GM12864 (cell line): ENCODE measurements at regions not wholly inside any gene's neighbourhood (a gene's known extent, or its start where the extent isn't known, plus 50 kb on each side); places are given as distances from the start of the nearest gene placed in this dataset.

ENCODE experiments used
- DNase-seq: peaks from one replicate; pipeline ENCODE4 v3.0.0-alpha.2; 2011; ENCODE audit warnings: low read depth
- H3K4me3 ChIP-seq: 2 replicates; pipeline ENCODE4 v1.5.1; 2011; ENCODE audit warnings: mild to moderate bottlenecking, low read depth, low read length, control low read depth
- CTCF ChIP-seq: IDR thresholded peaks from 2 replicates; pipeline ENCODE4 v1.5.1; 2011; ENCODE audit warnings: low read depth, mild to moderate bottlenecking, moderate library complexity, low read length, control low read depth, inconsistent platforms; ENCODE audit errors: missing control alignments

DNA sequence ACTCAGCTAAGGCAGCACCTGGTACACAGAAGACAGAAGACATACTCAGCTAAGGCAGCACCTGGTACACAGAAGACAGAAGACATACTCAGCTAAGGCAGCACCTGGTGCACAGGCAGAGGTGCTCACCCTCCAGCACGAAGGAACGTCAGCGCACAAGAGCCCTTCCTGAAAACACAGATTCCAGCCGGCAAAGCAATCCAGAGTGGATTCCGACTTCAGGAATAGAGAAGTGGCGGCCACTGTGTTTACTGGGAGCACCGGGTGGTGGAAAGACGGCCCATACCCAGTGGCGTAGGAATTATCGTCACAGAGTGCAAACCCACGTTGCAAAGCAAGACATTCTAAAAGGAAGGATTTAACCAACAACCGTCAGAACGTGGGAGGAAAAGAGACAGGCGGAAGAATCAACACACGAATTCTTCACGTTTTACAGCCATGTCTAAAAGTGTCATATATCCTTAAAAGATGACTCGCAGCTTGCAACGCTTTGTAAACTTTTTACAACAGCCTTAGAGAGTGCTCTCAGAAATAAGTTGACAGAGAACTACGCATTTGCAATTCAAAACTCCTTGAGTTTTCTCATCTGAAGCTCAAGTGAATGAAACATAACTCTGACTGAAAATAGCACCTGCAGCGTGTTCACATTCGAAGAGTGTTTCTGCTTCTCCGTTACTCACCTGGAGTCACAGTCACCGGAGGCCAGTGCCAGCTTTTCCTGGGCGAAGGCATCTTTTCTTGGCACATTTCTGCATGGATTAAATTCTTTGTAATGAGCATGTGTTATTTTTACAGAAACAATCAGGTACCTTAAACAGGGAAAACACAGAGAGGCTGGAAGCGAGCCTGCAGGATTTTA is 55.8 kb upstream of the GALNT9 start:
- DNase-seq, result no peak
- H3K4me3 ChIP-seq, result no peak overlapping the region
- no peak for TF ChIP-seq CTCF

- DNase-seq, result no peak
- H3K4me3 ChIP-seq, result no peak overlapping the region
- no peak for TF ChIP-seq CTCF
Measured at GRCh38 chr12:132380641-132381040, 51.3 kb upstream of the GALNT9 start.

- no peak for DNase-seq
- TF ChIP-seq CTCF, result no peak
- no peak overlapping the region for H3K4me3 ChIP-seq
Measured at GRCh38 chr12:132379996-132380395, 50.6 kb upstream of the GALNT9 start.

GRCh38 chr12:132379576-132379975 is 50.2 kb upstream of the GALNT9 start:
- TF ChIP-seq CTCF, result no peak
- no peak for DNase-seq
- no peak overlapping the region for H3K4me3 ChIP-seq
